ENCODE measurements at regions not wholly inside any gene's neighbourhood (a gene's known extent, or its start where the extent isn't known, plus 50 kb on each side); places are given as distances from the start of the nearest gene placed in this dataset.

GRCh38 chr9:95572381-95573151 lies 55.8 kb upstream of the PTCH1 start:
- no peaks in the 10 kb centered on the region for H3K9me3 Mint-ChIP-seq
- H3K4me1 ChIP-seq (ENCODE audit: insufficient read depth) = peaks cover 8% of the 10 kb centered on the region; the same call in 1 of the 2 replicates
- H2AFZ ChIP-seq = peak overlapping the region; percentile 56; the same call in 1 of the 2 replicates
- H3K36me3 Mint-ChIP-seq (ENCODE audit: low read depth) = no peaks in the 10 kb centered on the region
- H4K20me1 ChIP-seq (replicated peaks; ENCODE audit: insufficient read depth) = no peaks in the 10 kb centered on the region
- ATAC-seq (no peak), DNase-seq (ENCODE audit: low spot score) (no peak)
- no peaks in the 10 kb centered on the region for H3K27me3 ChIP-seq (ENCODE audit: insufficient read depth)
- H3K79me2 ChIP-seq (replicated peaks; ENCODE audit: insufficient read depth) = no peaks in the 10 kb centered on the region
- H3K4me2 ChIP-seq = no peak overlapping the region
- H3K9me2 ChIP-seq (ENCODE audit: insufficient read depth) = 0 out of 2 replicates have a peak, but pooled peaks cover 3% of the 10 kb centered on the region
- no peak for TF ChIP-seq JUNB (IDR thresholded peaks at IDR 0.05; ENCODE audit: unreplicated experiment)
- TF ChIP-seq ZNF114 (CRISPR knock-in tag; IDR thresholded peaks at IDR 0.05) = no peak
- TF ChIP-seq STAT1 (IDR thresholded peaks at IDR 0.05; ENCODE audit: unreplicated experiment) = no peak
- TF ChIP-seq REST (IDR thresholded peaks at IDR 0.05; ENCODE audit: unreplicated experiment) = no peak
- H3K27ac ChIP-seq (ENCODE audit: low read depth) = no peak overlapping the region
- peaks cover 20% of the 10 kb centered on the region for H3K27me3 Mint-ChIP-seq (ENCODE audit: insufficient read depth, low read depth, poor library complexity)
- H3K4me3 Mint-ChIP-seq = no peak overlapping the region
- peaks cover 5% of the 10 kb centered on the region; the same call in 1 of the 2 replicates for H3F3A ChIP-seq (replicated peaks; ENCODE audit: low read depth)
- peaks cover 14% of the 10 kb centered on the region for H3K4me1 Mint-ChIP-seq
- H3K27ac Mint-ChIP-seq = no peak overlapping the region
- H3K4me3 ChIP-seq = no peak overlapping the region
- H3K36me3 ChIP-seq (ENCODE audit: insufficient read depth) = no peaks in the 10 kb centered on the region

- Mint-ChIP-seq H3K36me3 (ENCODE audit: low read depth) (no peaks in the 10 kb centered on the region), H3K9me3 (no peaks in the 10 kb centered on the region), H3K27me3 (ENCODE audit: insufficient read depth, low read depth, poor library complexity) (peaks cover 14% of the 10 kb centered on the region), H3K27ac (no peak overlapping the region), H3K4me1 (peaks cover 14% of the 10 kb centered on the region), H3K4me3 (no peak overlapping the region)
- Histone ChIP-seq H3K4me3 (no peak overlapping the region), H3K79me2 (replicated peaks; ENCODE audit: insufficient read depth) (no peaks in the 10 kb centered on the region), H3K4me2 (peak overlapping the region; percentile 62; the same call in 1 of the 2 replicates), H3K9me2 (ENCODE audit: insufficient read depth) (0 out of 2 replicates have a peak, but pooled peaks cover 3% of the 10 kb centered on the region), H2AFZ (peak overlapping the region; percentile 81), H3K4me1 (ENCODE audit: insufficient read depth) (peaks cover 10% of the 10 kb centered on the region; the same call in 1 of the 2 replicates), H3K36me3 (ENCODE audit: insufficient read depth) (no peaks in the 10 kb centered on the region), H3K27me3 (ENCODE audit: insufficient read depth) (no peaks in the 10 kb centered on the region), H3K27ac (ENCODE audit: low read depth) (no peak overlapping the region), H3F3A (replicated peaks; ENCODE audit: low read depth) (peaks cover 5% of the 10 kb centered on the region; the same call in 1 of the 2 replicates), H4K20me1 (replicated peaks; ENCODE audit: insufficient read depth) (no peaks in the 10 kb centered on the region)
- DNase-seq (ENCODE audit: low spot score) (peak; percentile 34), ATAC-seq (peak; percentile 57)
- no peak for TF ChIP-seq ZNF331 (CRISPR knock-in tag; IDR thresholded peaks at IDR 0.05; ENCODE audit: low read depth)
- TF ChIP-seq POLR2AphosphoS5 (IDR thresholded peaks at IDR 0.05; ENCODE audit: low read depth) = no peak
- TF ChIP-seq JUNB (IDR thresholded peaks at IDR 0.05; ENCODE audit: unreplicated experiment) = no peak
- no peak for TF ChIP-seq CTCF (conservative IDR thresholded peaks at IDR 0.05; ENCODE audit: low read depth in 2 of 2)
- no peak for TF ChIP-seq REST (IDR thresholded peaks at IDR 0.05; ENCODE audit: unreplicated experiment)
- no peak for TF ChIP-seq STAT1 (IDR thresholded peaks at IDR 0.05; ENCODE audit: unreplicated experiment)
- no peak for TF ChIP-seq CREB1 (CRISPR knock-in tag; IDR thresholded peaks at IDR 0.05; ENCODE audit: low read depth)
- TF ChIP-seq ZNF114 (CRISPR knock-in tag; IDR thresholded peaks at IDR 0.05) = no peak
- TF ChIP-seq NANOG (IDR thresholded peaks at IDR 0.05; ENCODE audit: borderline replicate concordance) = no peak
- TF ChIP-seq ETS1 (IDR thresholded peaks at IDR 0.05) = no peak
- no peak for TF ChIP-seq EZH2phosphoT487 (IDR thresholded peaks at IDR 0.05; ENCODE audit: unreplicated experiment)
- no peak for TF ChIP-seq EZH2 (IDR thresholded peaks at IDR 0.05; ENCODE audit: low read depth, unreplicated experiment)
These were observed 53.9 kb upstream of the PTCH1 start for GRCh38 chr9:95570646-95571045.

Data from GM23338 (cell line).